Breast epithelium (tissue), 3 donors: ENCODE measurements at regions not wholly inside any gene's neighbourhood (a gene's known extent, or its start where the extent isn't known, plus 50 kb on each side); places are given as distances from the start of the nearest gene placed in this dataset.
"Not testable (repeated sequence)": the region's sequence is repeated elsewhere in the genome, so short reads cannot be mapped to it uniquely, and the experiment has no call there.

ENCODE experiments used
- CTCF ChIP-seq, 3 donors: fragments of 450-650 bp; IDR thresholded peaks; one replicate each; pipeline ENCODE4 v1.5.1; 2016 to 2017; ENCODE audit warnings: antibody characterized with exemption in 3 of 3, mild to moderate bottlenecking in 3 of 3, moderate library complexity in 3 of 3
- POLR2AphosphoS5 ChIP-seq, 3 donors: sonication (generic); formaldehyde crosslinking; IDR thresholded peaks; one replicate each; pipeline ENCODE4 v1.6.1; 2017; ENCODE audit warnings: antibody characterized with exemption in 3 of 3

GRCh38 chr12:34226044-34226443 is 203.7 kb downstream of the ALG10 start:
- not testable (repeated sequence) for TF ChIP-seq CTCF, POLR2AphosphoS5 (IDR thresholded peaks at IDR 0.05)
